SK-N-SH (cell line): ENCODE measurements at regions not wholly inside any gene's neighbourhood (a gene's known extent, or its start where the extent isn't known, plus 50 kb on each side); places are given as distances from the start of the nearest gene placed in this dataset.

ENCODE experiments used
- CTCF ChIA-PET: fragments of 300-600, 350-600 bp; formaldehyde crosslinking; extraction: SDS; loops from one replicate; lab custom pipeline; 2021; lab: Yijun Ruan, JAX
- POLR2A ChIA-PET: fragments of 350-600 bp; sonication (Branson Sonifier 250); formaldehyde crosslinking; extraction: SDS; loops from one replicate; lab custom pipeline; 2020; ENCODE audit warnings: antibody characterized with exemption, inconsistent platforms; lab: Yijun Ruan, JAX
- DNase-seq: peaks from one replicate; pipeline ENCODE4 v3.0.0; 2012
- H2AFZ ChIP-seq: fragments of 200-600 bp; sonication (generic); 2 replicates; pipeline ENCODE4 v1.8.1; 2016; ENCODE audit warnings: antibody characterized with exemption, mild to moderate bottlenecking, low read depth
- H3F3A ChIP-seq: fragments of 200-600 bp; sonication (generic); replicated peaks from 2 replicates; pipeline ENCODE3; 2016; ENCODE audit warnings: antibody characterized with exemption, mild to moderate bottlenecking; ENCODE audit not compliant: insufficient read depth
- H3K27ac ChIP-seq, 2 experiments: fragments of 200-500 bp in 1 of 2; fragments of 200-600 bp in 1 of 2; sonication (Bioruptor generic) in 1 of 2; sonication (generic), shearing (Covaris generic) in 1 of 2; 2 replicates each; pipeline versions ENCODE4 v1.5.1 to v1.6.1; 2014 to 2016; ENCODE audit warnings: low read depth in 2 of 2, inconsistent platforms in 1 of 2, low read length in 1 of 2, mild to moderate bottlenecking in 1 of 2, mixed read lengths in 1 of 2
- H3K27me3 ChIP-seq: fragments of 200-600 bp; sonication (generic), shearing (Covaris generic); 2 replicates; pipeline ENCODE4 v1.6.1; 2016; ENCODE audit warnings: mixed run types; ENCODE audit not compliant: insufficient read depth
- H3K36me3 ChIP-seq, 2 experiments: fragments of 200-500 bp in 1 of 2; fragments of 200-600 bp in 1 of 2; sonication (Bioruptor generic) in 1 of 2; sonication (generic) in 1 of 2; replicated peaks in 1 of 2; 2 replicates each; pipeline versions ENCODE3 to v1.5.1; 2014 to 2016; ENCODE audit warnings: low read length in 1 of 2, mild to moderate bottlenecking in 1 of 2; ENCODE audit not compliant: insufficient read depth in 2 of 2, control insufficient read depth in 1 of 2
- H3K4me1 ChIP-seq, 2 experiments: fragments of 200-500 bp in 1 of 2; fragments of 200-600 bp in 1 of 2; sonication (Bioruptor generic) in 1 of 2; sonication (generic), shearing (Covaris generic) in 1 of 2; 2 replicates each; pipeline versions ENCODE4 v1.5.1 to v1.6.1; 2014 to 2016; ENCODE audit warnings: low read depth in 1 of 2, low read length in 1 of 2, mixed run types in 1 of 2; ENCODE audit not compliant: insufficient read depth in 2 of 2, control insufficient read depth in 1 of 2
- H3K4me2 ChIP-seq: fragments of 200-600 bp; sonication (generic), shearing (Covaris generic); 2 replicates; pipeline ENCODE4 v1.6.1; 2017; ENCODE audit warnings: mixed run types
- H3K4me3 ChIP-seq, 2 experiments: fragments of 200-500 bp in 1 of 2; fragments of 200-600 bp in 1 of 2; sonication (Bioruptor generic) in 1 of 2; sonication (generic), shearing (Covaris generic) in 1 of 2; 2 replicates each; pipeline versions ENCODE4 v1.5.1 to v1.8.1; 2014 to 2016; ENCODE audit warnings: low read depth in 2 of 2, inconsistent platforms in 1 of 2, low read length in 1 of 2, mild to moderate bottlenecking in 1 of 2, mixed read lengths in 1 of 2, moderate library complexity in 1 of 2
- H3K79me2 ChIP-seq: fragments of 200-600 bp; sonication (generic); 2 replicates; pipeline ENCODE4 v1.8.1; 2017; ENCODE audit warnings: mild to moderate bottlenecking; ENCODE audit not compliant: insufficient read depth
- H3K9ac ChIP-seq: fragments of 200-600 bp; sonication (generic); 2 replicates; pipeline ENCODE4 v1.6.1; 2017; ENCODE audit warnings: mixed run types
- H3K9me2 ChIP-seq: fragments of 200-600 bp; sonication (generic); 2 replicates; pipeline ENCODE4 v1.6.1; 2017; ENCODE audit warnings: mixed run types
- H3K9me3 ChIP-seq: fragments of 200-600 bp; sonication (generic); 2 replicates; pipeline ENCODE4 v1.6.1; 2017; ENCODE audit warnings: mixed run types, mild to moderate bottlenecking, moderate library complexity
- H4K20me1 ChIP-seq: fragments of 200-600 bp; sonication (generic); 2 replicates; pipeline ENCODE4 v1.6.1; 2017; ENCODE audit warnings: mild to moderate bottlenecking, mixed run types; ENCODE audit not compliant: insufficient read depth
- FOSL2 ChIP-seq: IDR thresholded peaks from 2 replicates; pipeline ENCODE4 v1.4.0; 2012; ENCODE audit warnings: low read depth, mild to moderate bottlenecking, moderate library complexity, borderline replicate concordance
- GABPA ChIP-seq: IDR thresholded peaks from 2 replicates; pipeline ENCODE4 v1.4.0; 2012; ENCODE audit warnings: low read depth, mild to moderate bottlenecking
- IRF3 ChIP-seq: fragments of 150-350 bp; IDR thresholded peaks from 2 replicates; pipeline ENCODE4 v1.6.1; 2016; ENCODE audit warnings: mild to moderate bottlenecking, low read depth, low read length
- MXI1 ChIP-seq: IDR thresholded peaks from 2 replicates; pipeline ENCODE4 v1.6.1; 2012; ENCODE audit warnings: mild to moderate bottlenecking, low read depth, low read length, improper control_type of control experiment
- NFIC ChIP-seq: IDR thresholded peaks from 2 replicates; pipeline ENCODE4 v1.4.0; 2012; ENCODE audit warnings: borderline replicate concordance
- NRF1 ChIP-seq: IDR thresholded peaks from 2 replicates; pipeline ENCODE4 v1.6.1; 2012; ENCODE audit warnings: low read depth, mild to moderate bottlenecking, low read length
- PBX3 ChIP-seq: IDR thresholded peaks from 2 replicates; pipeline ENCODE4; 2012
- POLR2AphosphoS5 ChIP-seq: IDR thresholded peaks from 2 replicates; pipeline ENCODE4 v1.6.1; 2012; ENCODE audit warnings: low read depth, low read length
- RAD21 ChIP-seq: IDR thresholded peaks from 2 replicates; pipeline ENCODE4 v1.6.1; 2012; ENCODE audit warnings: mild to moderate bottlenecking, low read length
- RCOR1 ChIP-seq: fragments of 150-350 bp; IDR thresholded peaks from 2 replicates; pipeline ENCODE4 v1.6.1; 2017; ENCODE audit warnings: antibody characterized with exemption, low read length
- REST ChIP-seq: IDR thresholded peaks from 2 replicates; pipeline ENCODE4 v1.6.1; 2012; ENCODE audit warnings: mild to moderate bottlenecking, low read depth, low read length, moderate library complexity
- RXRA ChIP-seq: IDR thresholded peaks from 2 replicates; pipeline ENCODE4 v1.4.0; 2012; ENCODE audit warnings: low read depth, mild to moderate bottlenecking, borderline replicate concordance
- TAF1 ChIP-seq: IDR thresholded peaks from 2 replicates; pipeline ENCODE4 v1.6.1; 2012; ENCODE audit warnings: low read depth, mild to moderate bottlenecking, low read length, moderate library complexity, borderline replicate concordance
- TEAD4 ChIP-seq: IDR thresholded peaks from 2 replicates; pipeline ENCODE4 v1.4.0; 2012; ENCODE audit warnings: mild to moderate bottlenecking, borderline replicate concordance; ENCODE audit not compliant: insufficient read depth
- USF1 ChIP-seq: IDR thresholded peaks from 2 replicates; pipeline ENCODE4 v1.4.0; 2012; ENCODE audit warnings: low read depth, borderline replicate concordance
- USF2 ChIP-seq: fragments of 150-350 bp; IDR thresholded peaks from 2 replicates; pipeline ENCODE4 v1.6.1; 2017; ENCODE audit warnings: antibody characterized with exemption, low read length, low read depth, borderline replicate concordance
- ZBTB33 ChIP-seq: IDR thresholded peaks from 2 replicates; pipeline ENCODE4 v1.4.0; 2012; ENCODE audit warnings: low read depth, borderline replicate concordance
- WGBS: methylation state at CpG from one replicate; pipeline ENCODE4 v1.1.6; 2017; ENCODE audit warnings: low lambda C conversion rate; 5-methylcytosine and 5-hydroxymethylcytosine counted together

- no peaks in the 10 kb centered on the region for H3K36me3 ChIP-seq
- TF ChIP-seq FOSL2, result no peak
- TF ChIP-seq RAD21, result no peak
- no peak for TF ChIP-seq TAF1
- no peak for TF ChIP-seq PBX3
- TF ChIP-seq USF2, result no peak
- TF ChIP-seq USF1, result no peak
- no peak for TF ChIP-seq NFIC
- no peak for TF ChIP-seq NRF1
- TF ChIP-seq RCOR1, result no peak
- no peak for TF ChIP-seq IRF3
- TF ChIP-seq RXRA, result no peak
- no peak for TF ChIP-seq TEAD4
- TF ChIP-seq MXI1, result no peak
- no peak for TF ChIP-seq REST
- no peak for TF ChIP-seq GABPA
- no peak for TF ChIP-seq POLR2AphosphoS5
- TF ChIP-seq ZBTB33, result no peak
- no peaks in the 10 kb centered on the region for H3K9me3 ChIP-seq
- H3K9me2 ChIP-seq, result no peaks in the 10 kb centered on the region
- no peak overlapping the region for H2AFZ ChIP-seq
- no peak for DNase-seq
- WGBS, result 24% methylated on average over 2 of the region's 2 CpGs
- H3K27ac ChIP-seq, result no peak overlapping the region
- no peaks in the 10 kb centered on the region for H4K20me1 ChIP-seq
- ChIA-PET POLR2A (no interaction called here), CTCF (interaction anchor here (1.0 kb wide), 1 partner anchor 348 kb away, joined by 4 read pairs; no protein-coding TSS in a partner anchor)
- H3K79me2 ChIP-seq, result no peaks in the 10 kb centered on the region
- H3F3A ChIP-seq, result no peaks in the 10 kb centered on the region
- H3K9ac ChIP-seq, result no peak overlapping the region
- H3K4me2 ChIP-seq, result no peak overlapping the region
- no peaks in the 10 kb centered on the region for H3K27me3 ChIP-seq
- peaks cover 0 to 6% of the 10 kb centered on the region in 2 experiments; a peak in 1 of 4 replicates for H3K4me1 ChIP-seq
- H3K4me3 ChIP-seq, result no peak overlapping the region
Measured at GRCh38 chr16:5668553-5668952, 571.0 kb upstream of the EEF2KMT start.
